Mesendoderm (in vitro differentiated cells): ENCODE measurements at regions not wholly inside any gene's neighbourhood (a gene's known extent, or its start where the extent isn't known, plus 50 kb on each side); places are given as distances from the start of the nearest gene placed in this dataset.

ENCODE experiments used
- DNase-seq: peaks from one replicate; pipeline ENCODE4 v3.0.0; 2013
- H2AK5ac ChIP-seq: 2 replicates; pipeline ENCODE4 v1.6.1; 2013; ENCODE audit warnings: low read length, inconsistent platforms
- H2BK120ac ChIP-seq: 2 replicates; pipeline ENCODE4 v1.6.1; 2013; ENCODE audit warnings: low read depth, mild to moderate bottlenecking, low read length, moderate library complexity, mixed read lengths
- H2BK15ac ChIP-seq: replicated peaks from 2 replicates; pipeline ENCODE4 v1.6.1; 2013; ENCODE audit warnings: low read depth, mild to moderate bottlenecking, moderate library complexity
- H2BK5ac ChIP-seq: 2 replicates; pipeline ENCODE4 v1.6.1; 2013; ENCODE audit warnings: low read length, inconsistent platforms
- H3K18ac ChIP-seq: 2 replicates; pipeline ENCODE4 v1.6.1; 2013; ENCODE audit warnings: mild to moderate bottlenecking, low read length, mixed read lengths
- H3K23ac ChIP-seq: one replicate; pipeline ENCODE4 v1.6.1; 2013; ENCODE audit warnings: low read length
- H3K27ac ChIP-seq: 2 replicates; pipeline ENCODE4 v1.5.1; 2013; ENCODE audit warnings: low read depth, mild to moderate bottlenecking, inconsistent platforms, low read length, moderate library complexity
- H3K27me3 ChIP-seq: 2 replicates; pipeline ENCODE4 v1.6.1; 2013; ENCODE audit warnings: low read length, control low read depth, mild to moderate bottlenecking, inconsistent platforms; ENCODE audit not compliant: insufficient read depth, poor library complexity
- H3K36me3 ChIP-seq: 2 replicates; pipeline ENCODE4 v1.6.1; 2013; ENCODE audit warnings: low read length, inconsistent platforms; ENCODE audit not compliant: control insufficient read depth, insufficient read depth
- H3K4ac ChIP-seq: one replicate; pipeline ENCODE4 v1.6.1; 2013; ENCODE audit warnings: low read depth, mild to moderate bottlenecking, low read length, moderate library complexity
- H3K4me1 ChIP-seq: 2 replicates; pipeline ENCODE4 v1.6.1; 2013; ENCODE audit warnings: low read depth, low read length, inconsistent platforms; ENCODE audit not compliant: control insufficient read depth
- H3K4me2 ChIP-seq: 2 replicates; pipeline ENCODE4 v1.6.1; 2013; ENCODE audit warnings: low read length
- H3K4me3 ChIP-seq: 2 replicates; pipeline ENCODE4 v1.5.1; 2013; ENCODE audit warnings: mild to moderate bottlenecking, low read length
- H3K56ac ChIP-seq: one replicate; pipeline ENCODE4 v1.6.1; 2013; ENCODE audit warnings: low read length
- H3K79me1 ChIP-seq: 2 replicates; pipeline ENCODE4 v1.6.1; 2013; ENCODE audit warnings: low read length, inconsistent platforms
- H3K79me2 ChIP-seq: 2 replicates; pipeline ENCODE4 v1.6.1; 2013; ENCODE audit warnings: mild to moderate bottlenecking, low read length; ENCODE audit not compliant: control insufficient read depth, insufficient read depth
- H3K9ac ChIP-seq: 2 replicates; pipeline ENCODE4 v1.6.1; 2013; ENCODE audit warnings: low read length, inconsistent platforms
- H4K5ac ChIP-seq: one replicate; pipeline ENCODE4 v1.6.1; 2013; ENCODE audit warnings: low read length
- H4K8ac ChIP-seq: one replicate; pipeline ENCODE4 v1.6.1; 2013; ENCODE audit warnings: low read depth, mild to moderate bottlenecking, control low read depth, low read length, moderate library complexity
- WGBS: extraction: QIAGEN DNeasy Blood & Tissue Kit; methylation state at CpG from one replicate; pipeline ENCODE4 v1.1.7; 2013; ENCODE audit warnings: low lambda C conversion rate, missing lambda C conversion rate; ENCODE audit not compliant: insufficient coverage; ENCODE audit errors: extremely low coverage; 5-methylcytosine and 5-hydroxymethylcytosine counted together

GRCh38 chr3:84510007-84510406 lies 448.8 kb upstream of the CADM2 start:
- Histone ChIP-seq H2BK5ac (no peak overlapping the region), H3K36me3 (no peaks in the 10 kb centered on the region), H3K4me1 (no peaks in the 10 kb centered on the region), H3K56ac (no peak overlapping the region), H3K4me3 (no peak overlapping the region), H3K9ac (no peak overlapping the region), H2AK5ac (no peak overlapping the region), H3K4me2 (no peak overlapping the region), H3K79me1 (no peaks in the 10 kb centered on the region), H2BK15ac (no peak overlapping the region), H3K27ac (no peak overlapping the region), H3K4ac (no peak overlapping the region), H2BK120ac (no peak overlapping the region), H3K23ac (no peak overlapping the region), H3K18ac (no peak overlapping the region), H3K27me3 (no peaks in the 10 kb centered on the region), H4K8ac (no peak overlapping the region), H4K5ac (no peak overlapping the region), H3K79me2 (no peaks in the 10 kb centered on the region)
- DNase-seq, result no peak
- WGBS, result no CpG with 5 or more reads among the region's 3 CpGs

- H3K27ac ChIP-seq, result no peak overlapping the region
- H2BK15ac ChIP-seq, result no peak overlapping the region
- no peak overlapping the region for H4K5ac ChIP-seq
- H3K9ac ChIP-seq, result no peak overlapping the region
- H4K8ac ChIP-seq, result no peak overlapping the region
- WGBS, result no CpG with 5 or more reads among the region's 6 CpGs
- no peaks in the 10 kb centered on the region for H3K79me2 ChIP-seq
- no peak overlapping the region for H3K56ac ChIP-seq
- H3K4me2 ChIP-seq, result no peak overlapping the region
- H3K4me3 ChIP-seq, result no peak overlapping the region
- H3K18ac ChIP-seq, result no peak overlapping the region
- DNase-seq, result no peak
- no peak overlapping the region for H2BK5ac ChIP-seq
- no peak overlapping the region for H3K23ac ChIP-seq
- no peaks in the 10 kb centered on the region for H3K79me1 ChIP-seq
- H3K4me1 ChIP-seq, result no peaks in the 10 kb centered on the region
- H3K4ac ChIP-seq, result no peak overlapping the region
- H3K36me3 ChIP-seq, result no peaks in the 10 kb centered on the region
- H2AK5ac ChIP-seq, result no peak overlapping the region
- no peak overlapping the region for H2BK120ac ChIP-seq
- H3K27me3 ChIP-seq, result no peaks in the 10 kb centered on the region
These were observed 435.9 kb upstream of the CADM2 start for GRCh38 chr3:84522893-84523292.

- Histone ChIP-seq H3K27ac (no peak overlapping the region), H3K9ac (no peak overlapping the region), H3K36me3 (no peaks in the 10 kb centered on the region), H3K18ac (no peak overlapping the region), H3K4me3 (no peak overlapping the region), H2BK5ac (no peak overlapping the region), H3K4me1 (no peaks in the 10 kb centered on the region), H4K5ac (no peak overlapping the region), H3K27me3 (no peaks in the 10 kb centered on the region), H3K56ac (no peak overlapping the region), H2AK5ac (no peak overlapping the region), H3K23ac (no peak overlapping the region), H4K8ac (no peak overlapping the region), H3K4me2 (no peak overlapping the region), H3K4ac (no peak overlapping the region), H3K79me2 (no peaks in the 10 kb centered on the region), H2BK120ac (no peak overlapping the region), H2BK15ac (no peak overlapping the region), H3K79me1 (no peaks in the 10 kb centered on the region)
- no CpG with 5 or more reads among the region's 3 CpGs for WGBS
- DNase-seq, result no peak
These were observed 421.9 kb upstream of the CADM2 start for GRCh38 chr3:84536916-84537315.

- no peak overlapping the region for H3K27ac ChIP-seq
- H3K36me3 ChIP-seq, result no peaks in the 10 kb centered on the region
- no peak overlapping the region for H3K4me2 ChIP-seq
- no peaks in the 10 kb centered on the region for H3K27me3 ChIP-seq
- H3K4ac ChIP-seq, result no peak overlapping the region
- no peak overlapping the region for H2BK120ac ChIP-seq
- no peak overlapping the region for H3K56ac ChIP-seq
- DNase-seq, result no peak
- no peak overlapping the region for H3K9ac ChIP-seq
- H2AK5ac ChIP-seq, result no peak overlapping the region
- H3K79me1 ChIP-seq, result no peaks in the 10 kb centered on the region
- H3K18ac ChIP-seq, result no peak overlapping the region
- no peak overlapping the region for H3K4me3 ChIP-seq
- no peak overlapping the region for H4K5ac ChIP-seq
- H3K79me2 ChIP-seq, result no peaks in the 10 kb centered on the region
- H4K8ac ChIP-seq, result no peak overlapping the region
- H2BK15ac ChIP-seq, result no peak overlapping the region
- no peaks in the 10 kb centered on the region for H3K4me1 ChIP-seq
- no peak overlapping the region for H3K23ac ChIP-seq
- no peak overlapping the region for H2BK5ac ChIP-seq
These were observed 420.2 kb upstream of the CADM2 start for GRCh38 chr3:84538597-84538996.

GRCh38 chr3:84547207-84547606 lies 411.6 kb upstream of the CADM2 start:
- no peak overlapping the region for H3K23ac ChIP-seq
- H3K79me1 ChIP-seq, result no peaks in the 10 kb centered on the region
- no peaks in the 10 kb centered on the region for H3K27me3 ChIP-seq
- H3K79me2 ChIP-seq, result no peaks in the 10 kb centered on the region
- H3K9ac ChIP-seq, result no peak overlapping the region
- no peak overlapping the region for H2BK120ac ChIP-seq
- H2BK5ac ChIP-seq, result no peak overlapping the region
- H2AK5ac ChIP-seq, result no peak overlapping the region
- H3K4me1 ChIP-seq, result no peaks in the 10 kb centered on the region
- no peak overlapping the region for H3K27ac ChIP-seq
- no peak overlapping the region for H2BK15ac ChIP-seq
- peak; percentile 71 for DNase-seq
- no peak overlapping the region for H3K4me2 ChIP-seq
- H4K8ac ChIP-seq, result no peak overlapping the region
- no peak overlapping the region for H3K56ac ChIP-seq
- no peaks in the 10 kb centered on the region for H3K36me3 ChIP-seq
- no peak overlapping the region for H3K4me3 ChIP-seq
- no peak overlapping the region for H4K5ac ChIP-seq
- H3K18ac ChIP-seq, result no peak overlapping the region
- no CpG with 5 or more reads among the region's 3 CpGs for WGBS
- no peak overlapping the region for H3K4ac ChIP-seq
